Kidney (tissue), 13 donors: ENCODE measurements at regions not wholly inside any gene's neighbourhood (a gene's known extent, or its start where the extent isn't known, plus 50 kb on each side); places are given as distances from the start of the nearest gene placed in this dataset.
"Not testable (repeated sequence)": the region's sequence is repeated elsewhere in the genome, so short reads cannot be mapped to it uniquely, and the experiment has no call there.

Source experiments
- DNase-seq, 5 donors: peaks; one replicate each; pipeline ENCODE4 v3.0.0-alpha.2; 2013 to 2020
- FAIRE-seq: peaks from 2 replicates; lab custom pipeline; 2012; peaks lifted over from hg19 to GRCh38; lab: Jason Lieb, UNC
- H3K27ac ChIP-seq, 2 donors: one replicate each; pipeline ENCODE4 v1.7.0; 2013; ENCODE audit warnings: low read depth in 2 of 2, low read length in 2 of 2, inconsistent platforms in 1 of 2
- H3K27me3 ChIP-seq: one replicate; pipeline ENCODE4 v1.7.1; 2013; ENCODE audit warnings: low read length, inconsistent platforms; ENCODE audit not compliant: control insufficient read depth, insufficient read depth
- H3K36me3 ChIP-seq, 3 donors: one replicate each; pipeline versions ENCODE4 v1.7.0 to v1.7.1; 2013; ENCODE audit warnings: low read length in 3 of 3, control low read depth in 1 of 3, inconsistent platforms in 1 of 3; ENCODE audit not compliant: insufficient read depth in 3 of 3, control insufficient read depth in 2 of 3
- H3K4me1 ChIP-seq, 3 donors: one replicate each; pipeline versions ENCODE4 v1.7.0 to v1.7.1; 2013; ENCODE audit warnings: low read length in 3 of 3, inconsistent platforms in 1 of 3, low read depth in 1 of 3; ENCODE audit not compliant: control insufficient read depth in 2 of 3, insufficient read depth in 2 of 3
- H3K4me3 ChIP-seq, 3 donors: one replicate each; pipeline versions ENCODE4 v1.7.0 to v1.8.1; 2013; ENCODE audit warnings: low read length in 3 of 3, control low read depth in 1 of 3, inconsistent platforms in 1 of 3
- H3K9ac ChIP-seq, 3 donors: one replicate each; pipeline versions ENCODE4 v1.7.0 to v1.7.1; 2013; ENCODE audit warnings: low read length in 3 of 3, control low read depth in 1 of 3, inconsistent platforms in 1 of 3
- H3K9me3 ChIP-seq, 3 donors: one replicate each; pipeline versions ENCODE4 v1.7.0 to v1.7.1; 2013; ENCODE audit warnings: low read length in 3 of 3, control low read depth in 1 of 3, inconsistent platforms in 1 of 3; ENCODE audit not compliant: control insufficient read depth in 2 of 3, insufficient read depth in 1 of 3
- CTCF ChIP-seq: IDR thresholded peaks from 3 replicates; pipeline ENCODE4 v1.5.1; 2012; ENCODE audit warnings: mild to moderate bottlenecking, moderate library complexity, borderline replicate concordance; ENCODE audit not compliant: insufficient read depth; ENCODE audit errors: extremely low read depth
- intact Hi-C: fragments of 100-400 bp; cut with DNase I; formaldehyde crosslinking; loops from one replicate; pipeline ENCODE4 v1.11.1; 2022
- donor health status: control.
- donor health status: control.
- donor health status: control.
- donor health status: control.
- donor health status: control.
- donor health status: DM: yes; HTN: yes; CAD: no.
- donor health status: Normal renal cell carcinoma (clear cell type).

GRCh38 chr17:62139141-62139540, 74.1 kb upstream of the MED13 start:
- intact Hi-C loops = no loop called here
- no peak for TF ChIP-seq CTCF
- Histone ChIP-seq H3K9me3 (no peaks in the 10 kb centered on the region), H3K36me3 (no peaks in the 10 kb centered on the region), H3K27ac (no peak overlapping the region), H3K9ac (no peak overlapping the region), H3K4me1 (no peaks in the 10 kb centered on the region), H3K4me3 (no peak overlapping the region), H3K27me3 (no peaks in the 10 kb centered on the region)
- DNase-seq (no peak), FAIRE-seq (no peak)

- H3K9ac ChIP-seq, intact Hi-C loops, H3K27ac ChIP-seq, H3K4me1 ChIP-seq, FAIRE-seq, H3K9me3 ChIP-seq, H3K27me3 ChIP-seq, H3K4me3 ChIP-seq, H3K36me3 ChIP-seq: not testable (repeated sequence)
- peak in 4 of 5 donors; percentile 19 to 39 (median 22) for DNase-seq
These were observed 73.6 kb upstream of the MED13 start for GRCh38 chr17:62138676-62139121.

- H3K27ac ChIP-seq, H3K4me3 ChIP-seq, H3K36me3 ChIP-seq, H3K27me3 ChIP-seq, intact Hi-C loops, H3K4me1 ChIP-seq, H3K9me3 ChIP-seq, FAIRE-seq, H3K9ac ChIP-seq: not testable (repeated sequence)
- DNase-seq = peak in 4 of 5 donors; percentile 33 to 59 (median 44)
These were observed 72.9 kb upstream of the MED13 start for GRCh38 chr17:62137734-62138624.

- DNase-seq, H3K9ac ChIP-seq, H3K36me3 ChIP-seq, H3K4me1 ChIP-seq, H3K27me3 ChIP-seq, intact Hi-C loops, FAIRE-seq, H3K4me3 ChIP-seq, H3K9me3 ChIP-seq, H3K27ac ChIP-seq: not testable (repeated sequence)
These were observed 72.1 kb upstream of the MED13 start for GRCh38 chr17:62137013-62137733.

GRCh38 chr17:62135742-62136141, 70.7 kb upstream of the MED13 start:
- Histone ChIP-seq H3K27me3 (no peaks in the 10 kb centered on the region), H3K9ac (no peak overlapping the region), H3K36me3 (no peaks in the 10 kb centered on the region), H3K4me1 (no peaks in the 10 kb centered on the region), H3K9me3 (no peaks in the 10 kb centered on the region), H3K4me3 (no peak overlapping the region), H3K27ac (no peak overlapping the region)
- DNase-seq = no peak
- intact Hi-C loops = no loop called here
- TF ChIP-seq CTCF = no peak
- no peak for FAIRE-seq

- H3K27me3 ChIP-seq, H3K36me3 ChIP-seq, DNase-seq, H3K4me3 ChIP-seq, FAIRE-seq, intact Hi-C loops, H3K27ac ChIP-seq, H3K9ac ChIP-seq, H3K9me3 ChIP-seq, H3K4me1 ChIP-seq: not testable (repeated sequence)
These were observed 70.0 kb upstream of the MED13 start for GRCh38 chr17:62135096-62135495.
